Uterus (tissue), 2 donors: ENCODE measurements at regions not wholly inside any gene's neighbourhood (a gene's known extent, or its start where the extent isn't known, plus 50 kb on each side); places are given as distances from the start of the nearest gene placed in this dataset.

Source experiments
- CTCF ChIP-seq, 4 experiments: fragments of 200-600 bp in 2 of 4; fragments of 450-650 bp in 2 of 4; sonication (generic) in 2 of 4; IDR thresholded peaks; one replicate each; pipeline ENCODE4 v1.5.1; 2016 to 2019; ENCODE audit warnings: antibody characterized with exemption in 4 of 4, mild to moderate bottlenecking in 2 of 4, moderate library complexity in 1 of 4
- POLR2A ChIP-seq, 2 donors: fragments of 450-650 bp; IDR thresholded peaks; one replicate each; pipeline ENCODE4 v1.6.1; 2016; ENCODE audit warnings: antibody characterized with exemption in 2 of 2, mild to moderate bottlenecking in 1 of 2, moderate library complexity in 1 of 2

DNA sequence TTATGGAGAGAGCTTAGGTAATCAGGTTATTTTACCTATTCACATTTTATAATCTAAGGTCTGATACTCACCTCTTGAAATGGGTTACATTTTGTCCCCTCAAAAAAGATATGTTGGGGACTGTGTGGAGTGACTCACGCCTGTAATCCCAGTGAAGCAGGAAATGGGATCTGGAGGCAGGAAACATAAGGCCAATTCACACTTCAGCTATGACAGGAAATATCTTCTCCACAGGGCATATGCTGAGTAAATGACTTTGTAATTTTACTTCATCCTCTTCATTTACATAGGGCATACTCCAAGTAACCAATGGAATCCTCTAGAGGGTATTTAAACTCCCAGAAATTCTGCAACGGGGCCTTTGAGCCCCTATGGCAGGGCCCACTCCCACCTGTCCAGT is 54.8 kb upstream of the ZMAT1 start:
- TF ChIP-seq CTCF (IDR thresholded peaks at IDR 0.05) (no peak), POLR2A (IDR thresholded peaks at IDR 0.05) (no peak)
